ENCODE measurements at regions not wholly inside any gene's neighbourhood (a gene's known extent, or its start where the extent isn't known, plus 50 kb on each side); places are given as distances from the start of the nearest gene placed in this dataset.
"Not testable (repeated sequence)": the region's sequence is repeated elsewhere in the genome, so short reads cannot be mapped to it uniquely, and the experiment has no call there.

DNA sequence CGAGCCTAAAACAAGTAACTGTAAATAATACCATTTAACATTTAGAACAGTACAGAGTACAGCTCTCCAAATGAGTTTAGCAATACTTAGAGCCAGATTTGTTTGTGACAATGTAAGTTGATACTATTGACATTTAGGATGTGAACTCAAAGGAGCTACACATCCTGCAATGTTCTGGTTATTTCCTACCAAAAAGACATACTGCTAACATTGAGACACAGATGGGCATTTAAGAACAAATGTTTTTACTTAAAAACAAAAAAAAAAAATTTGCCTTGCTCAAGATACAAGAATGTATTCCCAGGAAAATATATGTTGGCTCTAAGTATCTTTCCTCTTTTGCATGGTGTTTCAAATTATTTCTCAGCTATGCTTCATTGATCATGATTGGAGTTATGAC, 1464.8 kb upstream of the PRMT6 start:
- no peak for DNase-seq (ENCODE audit: low spot score)

DNA sequence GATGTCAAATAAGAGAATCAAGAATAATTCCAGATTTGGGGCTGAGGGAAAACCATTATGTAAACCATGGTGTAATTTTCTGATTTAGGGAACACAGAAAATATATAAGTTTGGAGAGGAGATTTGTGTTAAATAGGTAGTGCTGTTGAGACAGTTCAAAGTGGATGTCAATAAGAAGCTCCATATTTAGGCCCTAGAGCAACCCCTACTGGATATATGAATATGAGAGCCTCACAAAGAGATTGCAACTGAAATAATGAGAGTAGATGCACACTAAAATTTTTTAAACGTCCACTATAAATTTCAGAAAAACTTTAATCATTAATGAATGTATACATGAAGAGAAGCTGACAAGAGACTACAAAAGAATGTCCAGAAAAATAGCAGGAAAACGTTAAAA, 1447.8 kb upstream of the PRMT6 start:
- no peak for DNase-seq (ENCODE audit: low spot score)

DNA sequence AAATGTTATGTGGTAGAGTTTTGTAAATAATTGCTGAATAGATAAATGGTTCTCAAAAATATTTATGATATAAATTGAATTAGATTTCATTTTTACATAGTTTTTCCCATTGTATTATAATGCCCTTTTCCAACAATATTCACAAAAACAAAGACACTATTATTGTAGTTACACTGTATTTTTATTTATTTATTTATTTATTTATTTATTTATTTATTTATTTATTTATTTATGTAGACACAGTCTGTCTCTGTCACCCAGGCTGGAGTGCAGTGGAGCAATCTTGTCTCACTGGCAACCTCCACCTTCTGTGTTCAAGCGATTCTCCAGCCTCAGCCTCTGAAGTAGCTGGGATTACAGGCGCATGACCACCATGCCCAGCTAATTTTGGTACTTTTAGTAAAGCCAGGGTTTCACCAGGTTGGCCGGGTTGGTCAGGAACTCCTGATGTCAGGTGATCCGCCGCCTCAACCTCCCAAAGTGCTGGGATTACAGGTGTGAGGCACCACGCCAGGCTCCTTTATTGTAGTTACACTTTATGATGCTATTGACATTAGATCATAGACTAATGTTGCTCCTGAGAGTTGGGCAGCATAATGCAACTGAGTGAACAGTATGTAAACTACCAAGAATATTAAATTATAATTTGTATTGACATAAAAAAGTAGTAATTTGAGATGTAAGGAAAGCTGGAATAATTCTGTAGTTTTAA, 1430.0 kb upstream of the PRMT6 start:
- DNase-seq (ENCODE audit: low spot score): no peak

DNA sequence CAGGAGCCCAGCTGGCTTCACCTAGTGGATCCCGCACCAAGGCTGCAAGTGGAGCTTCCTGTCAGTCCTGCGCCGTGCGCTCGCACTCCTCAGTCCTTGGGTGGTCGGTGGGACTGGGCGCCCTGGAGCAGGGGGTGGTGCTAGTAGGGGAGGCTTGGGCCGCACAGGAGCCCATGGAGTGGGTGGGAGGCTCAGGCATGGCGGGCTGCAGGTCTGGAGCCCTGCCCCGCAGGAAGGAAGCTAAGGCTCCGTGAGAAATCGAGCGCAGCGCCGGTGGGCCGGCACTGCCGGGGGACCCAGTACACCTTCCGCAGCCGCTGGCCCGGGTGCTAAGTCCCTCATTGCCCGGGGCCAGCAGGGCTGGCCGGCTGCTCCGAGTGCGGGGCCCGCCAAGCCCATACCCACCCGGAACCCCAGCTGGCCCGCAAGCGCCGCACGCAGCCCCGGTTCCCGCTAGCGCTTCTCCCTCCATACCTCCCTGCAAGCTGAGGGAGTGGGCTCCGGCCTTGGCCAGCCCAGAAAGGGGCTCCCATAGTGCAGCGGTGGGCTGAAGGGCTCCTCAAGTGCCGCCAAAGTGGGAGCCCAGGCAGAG, 1425.2 kb upstream of the PRMT6 start:
- not testable (repeated sequence) for DNase-seq (ENCODE audit: low spot score)

DNA sequence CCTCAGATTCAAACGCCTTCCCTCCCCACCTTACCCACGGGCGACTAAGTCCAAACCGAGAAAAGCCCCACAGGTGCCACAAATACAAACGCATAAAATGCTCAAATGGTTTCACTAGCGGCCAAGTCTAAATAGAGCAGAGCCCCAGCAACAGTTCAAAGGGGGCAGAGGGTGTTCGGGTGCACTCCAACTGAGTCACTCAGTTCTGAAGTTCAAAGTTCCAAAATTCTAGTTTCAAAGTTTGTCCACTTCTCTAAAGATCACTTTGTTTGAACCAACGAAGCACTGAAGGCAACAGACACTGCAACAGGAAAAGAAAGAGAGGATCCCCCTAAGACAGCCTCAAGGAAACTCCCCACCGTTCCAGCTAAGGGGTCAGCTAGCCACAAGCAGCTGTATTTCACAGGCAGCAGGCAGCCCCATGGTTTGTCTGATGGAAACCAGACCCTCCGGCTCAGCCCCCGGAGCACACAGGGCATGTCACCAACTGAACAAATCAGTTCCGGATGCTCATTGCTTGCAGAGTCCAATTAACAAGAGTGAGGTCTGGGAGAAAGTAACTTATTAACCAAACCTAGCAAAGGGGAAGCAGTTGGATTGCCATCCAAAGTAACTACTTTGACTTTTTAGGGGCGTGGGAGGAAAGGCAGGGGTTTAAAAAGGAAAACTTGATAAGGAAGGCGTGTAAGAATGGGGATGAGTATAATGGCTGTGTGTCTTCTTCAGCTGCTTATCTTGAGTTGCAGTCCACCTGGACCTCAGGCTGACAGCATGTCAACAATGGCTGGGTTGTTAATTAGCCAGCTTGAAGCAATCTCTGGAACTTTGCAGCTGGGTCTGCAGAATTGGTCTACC, 1423.9 kb upstream of the PRMT6 start:
- DNase-seq (ENCODE audit: low spot score): no peak

DNA sequence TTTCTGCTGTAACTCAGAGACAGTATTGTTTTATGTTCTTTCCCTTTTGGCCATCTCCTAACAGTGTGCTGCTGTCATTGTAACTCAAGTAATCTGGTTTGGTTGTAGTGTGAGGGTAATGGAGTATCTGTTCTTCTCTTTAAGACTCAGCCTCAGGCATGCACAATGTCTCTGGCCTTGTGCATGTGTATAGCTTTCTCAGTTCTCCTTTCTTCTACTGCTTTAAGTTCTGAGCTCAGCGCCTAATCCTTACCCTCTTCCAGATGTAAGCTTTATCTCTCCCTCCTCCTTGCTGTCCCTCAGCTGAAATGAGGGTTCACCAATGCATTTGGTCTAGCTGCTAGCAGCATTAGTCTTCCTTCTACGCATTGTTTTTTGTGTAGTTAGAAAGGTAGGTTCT, 1420.4 kb upstream of the PRMT6 start:
- DNase-seq (ENCODE audit: low spot score): no peak

DNA sequence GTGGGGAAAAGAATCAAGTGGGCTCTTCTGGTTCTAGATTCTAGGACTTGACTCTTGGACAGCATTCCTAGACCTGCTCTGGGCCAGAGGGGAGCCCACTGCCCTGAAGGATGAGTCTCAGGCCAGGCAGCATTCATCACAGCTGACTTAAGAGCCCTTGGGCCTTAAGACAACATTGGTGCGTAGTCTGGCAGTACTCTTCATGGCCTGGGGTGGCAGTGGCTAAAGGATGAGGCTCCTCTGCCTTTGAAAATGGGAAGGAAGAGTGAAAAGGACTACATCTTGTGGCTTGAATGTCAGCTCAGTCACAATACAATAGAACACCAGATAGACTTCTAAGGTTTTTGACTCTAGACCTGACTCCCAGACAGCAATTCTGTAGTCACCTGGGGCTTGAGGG, 1415.1 kb upstream of the PRMT6 start:
- DNase-seq (ENCODE audit: low spot score): no peak

DNA sequence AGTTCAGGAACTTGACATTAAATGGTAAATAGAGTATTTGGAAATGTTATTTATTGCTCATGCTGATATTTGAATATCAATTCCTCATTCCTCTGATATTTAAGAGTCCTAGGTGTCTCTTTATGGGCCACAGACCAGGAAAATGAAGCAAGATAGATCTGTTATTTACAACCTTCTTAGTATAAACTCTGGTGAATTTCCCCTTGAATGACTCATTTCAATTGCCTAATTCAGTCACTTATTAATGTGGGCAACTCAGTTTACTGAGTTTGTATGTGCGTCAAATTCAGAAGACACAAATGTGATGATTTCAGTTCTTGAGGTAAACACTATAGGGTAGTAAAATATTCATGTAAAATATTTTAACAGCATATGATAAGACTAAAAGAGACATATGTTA, 1404.4 kb upstream of the PRMT6 start:
- DNase-seq (ENCODE audit: low spot score): no peak

DNA sequence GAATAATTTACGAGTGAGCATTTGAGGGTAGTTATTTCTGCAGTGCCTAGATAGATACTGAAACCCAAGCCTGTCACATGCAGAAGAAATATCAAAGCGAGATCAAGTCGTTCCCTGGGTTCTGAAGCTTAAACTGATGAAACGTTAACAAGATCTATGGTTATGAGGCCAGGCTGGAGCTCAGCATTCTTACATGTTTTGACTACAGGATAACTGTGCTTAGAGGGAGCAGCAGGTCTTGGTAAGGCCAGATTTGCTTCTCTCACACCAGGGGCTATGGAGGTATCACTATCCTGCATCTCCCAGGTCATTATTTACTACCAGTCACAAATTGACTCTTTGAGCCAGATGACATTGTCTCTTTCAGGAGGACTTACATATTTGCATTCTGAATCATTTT, 1401.4 kb upstream of the PRMT6 start:
- no peak for DNase-seq (ENCODE audit: low spot score)

DNA sequence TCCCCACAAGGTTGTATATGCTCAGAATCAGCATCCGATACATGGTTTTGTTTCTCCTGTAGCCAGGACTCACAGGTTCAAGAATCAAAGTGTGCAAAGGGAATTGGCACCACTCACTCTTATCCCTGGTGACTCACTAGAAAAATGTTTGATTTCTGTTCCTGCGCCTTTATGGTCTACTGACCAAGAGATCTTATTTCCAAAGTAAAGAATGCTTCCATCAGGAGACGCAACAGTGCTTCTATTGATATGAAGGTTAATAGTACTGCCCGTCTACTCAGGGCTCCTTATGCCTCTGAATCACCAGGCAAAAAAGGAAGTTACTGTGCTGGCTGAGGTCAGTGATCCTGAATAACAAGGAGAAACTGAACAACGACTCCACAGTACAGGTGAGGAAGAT, 1392.0 kb upstream of the PRMT6 start:
- DNase-seq (ENCODE audit: low spot score): peak; percentile 23

DNA sequence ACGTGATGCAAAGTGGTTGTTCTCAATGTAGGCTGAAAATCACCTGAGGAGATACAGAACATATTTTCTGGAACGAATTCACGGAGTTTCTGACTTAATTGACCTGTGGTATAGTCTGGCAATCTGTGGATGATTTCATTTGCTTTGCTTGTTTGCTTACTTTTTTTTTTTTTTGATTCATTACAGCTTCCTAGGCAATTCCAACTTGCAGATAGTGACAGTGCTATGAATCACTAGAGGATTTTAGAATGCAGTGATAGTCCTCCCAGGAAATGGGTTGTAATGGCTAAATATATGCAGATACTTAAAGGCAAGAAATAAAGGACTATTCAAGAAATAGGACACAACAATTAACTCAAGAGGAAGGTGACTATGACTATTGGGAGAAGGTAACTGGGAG, 1378.1 kb upstream of the PRMT6 start:
- DNase-seq (ENCODE audit: low spot score): no peak

DNA sequence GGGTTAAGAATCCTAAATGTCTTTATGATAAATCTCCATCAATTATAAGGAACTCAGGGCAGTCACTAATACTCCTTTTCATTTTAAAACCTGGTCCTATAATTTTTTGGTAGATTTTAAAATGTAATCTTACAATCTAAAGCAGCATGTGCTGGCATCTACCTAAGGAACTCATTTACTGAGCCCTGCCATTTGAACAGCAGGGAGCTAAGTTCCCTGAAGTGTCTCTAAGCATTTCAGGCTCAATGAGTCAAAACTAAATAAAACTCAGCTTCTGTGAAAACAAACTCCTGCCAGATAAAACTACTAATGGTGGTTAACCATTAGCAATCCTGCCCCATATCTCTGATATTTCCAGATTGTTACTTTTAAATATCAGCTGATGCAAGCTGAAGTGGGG, 1371.8 kb upstream of the PRMT6 start:
- no peak for DNase-seq (ENCODE audit: low spot score)

DNA sequence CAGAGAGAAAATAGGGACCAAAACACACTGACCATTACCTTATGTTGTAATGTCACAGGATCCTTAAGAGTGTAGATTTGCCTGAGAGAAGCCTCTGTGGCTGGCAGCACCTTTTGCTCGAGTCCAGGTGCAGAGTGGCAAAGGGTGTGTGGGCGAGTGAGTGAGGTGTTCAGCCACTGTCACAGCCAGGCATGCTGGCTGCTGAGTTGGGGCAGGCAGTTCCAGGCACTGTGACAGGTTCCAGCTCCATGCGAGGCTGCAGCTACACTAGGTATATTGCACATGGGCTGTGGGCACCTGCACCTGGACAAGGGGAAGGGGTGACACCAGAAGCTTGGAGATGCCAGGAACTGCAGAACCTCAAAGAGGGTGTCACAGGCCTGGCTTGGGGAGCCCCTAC, 1370.4 kb upstream of the PRMT6 start:
- DNase-seq (ENCODE audit: low spot score): no peak

DNA sequence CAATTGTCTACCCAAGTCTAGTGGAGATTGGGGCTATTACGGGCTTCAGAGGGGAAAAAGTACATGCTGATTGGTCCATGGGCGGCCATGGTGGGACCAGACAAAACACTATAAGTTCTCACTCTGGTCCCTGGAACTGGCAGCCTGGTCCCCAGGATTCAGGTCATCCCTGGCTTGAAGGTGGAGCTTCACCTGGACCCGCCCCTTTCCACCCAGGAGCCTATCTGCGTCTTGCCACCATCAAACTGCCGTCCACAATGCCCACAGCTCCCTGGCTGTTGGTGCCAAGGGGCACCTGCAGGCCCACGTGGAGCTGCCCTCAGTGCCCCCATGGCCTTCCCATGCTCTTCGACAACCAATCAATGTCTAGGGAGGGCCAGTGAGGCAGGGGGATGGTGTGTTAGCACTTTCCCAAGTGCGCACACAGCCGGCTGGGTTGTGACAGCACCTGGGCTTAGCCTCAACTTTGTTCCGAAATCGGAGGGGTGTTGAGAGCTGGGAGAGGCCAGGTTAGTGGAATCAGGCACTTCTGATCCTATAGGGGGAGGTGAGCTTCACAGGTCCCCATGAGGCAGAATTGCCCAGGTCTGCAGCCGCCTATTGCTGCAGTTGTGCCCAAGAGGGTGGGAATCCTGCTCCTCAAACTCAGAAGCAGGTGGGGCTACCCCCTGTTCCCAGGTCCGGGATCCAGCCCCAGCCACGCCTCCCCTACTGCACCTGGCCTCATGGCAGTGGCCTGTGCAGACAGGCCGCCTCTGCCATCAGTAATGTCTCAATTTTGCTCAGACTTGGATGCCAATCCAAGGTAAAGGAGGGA, 1369.4 kb upstream of the PRMT6 start:
- DNase-seq (ENCODE audit: low spot score): no peak

DNA sequence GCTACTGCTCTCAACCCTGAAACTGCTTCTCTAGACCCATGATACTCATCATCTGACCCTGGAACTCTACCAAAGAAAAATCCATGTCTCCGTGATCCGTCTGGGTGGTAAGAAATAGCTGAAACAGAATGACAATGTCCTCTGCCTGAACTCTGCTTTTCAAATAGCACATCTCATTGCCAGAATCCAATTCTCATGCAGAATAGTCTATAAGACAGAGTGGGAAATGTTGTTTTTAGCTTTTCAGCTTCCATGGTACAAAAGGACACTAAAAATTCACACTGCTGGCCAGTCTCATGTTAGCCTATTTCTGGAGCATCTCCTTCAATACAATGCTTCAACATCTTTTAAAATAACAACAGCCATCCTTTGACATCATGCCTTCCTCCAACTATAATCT, 1355.8 kb upstream of the PRMT6 start:
- no peak for DNase-seq (ENCODE audit: low spot score)

DNA sequence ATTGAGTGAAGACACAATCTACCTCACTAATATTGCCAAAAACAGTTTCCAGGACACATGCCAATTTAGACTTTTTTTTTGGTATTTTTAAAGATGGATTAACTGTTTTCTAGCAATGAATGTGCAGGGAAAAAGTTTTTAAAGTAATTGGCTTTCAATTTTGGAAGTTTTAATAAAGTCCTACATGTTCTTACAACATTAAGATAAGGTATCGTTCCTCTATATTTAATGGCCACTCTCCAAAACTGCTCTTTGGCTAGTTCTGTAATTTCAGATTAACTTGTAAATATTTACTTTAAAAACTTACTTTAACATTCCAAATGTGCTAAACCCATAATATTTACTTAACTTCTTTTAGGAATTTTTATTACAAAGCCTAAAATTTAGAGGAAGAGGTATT, 1332.2 kb upstream of the PRMT6 start:
- no peak for DNase-seq (ENCODE audit: low spot score)

DNA sequence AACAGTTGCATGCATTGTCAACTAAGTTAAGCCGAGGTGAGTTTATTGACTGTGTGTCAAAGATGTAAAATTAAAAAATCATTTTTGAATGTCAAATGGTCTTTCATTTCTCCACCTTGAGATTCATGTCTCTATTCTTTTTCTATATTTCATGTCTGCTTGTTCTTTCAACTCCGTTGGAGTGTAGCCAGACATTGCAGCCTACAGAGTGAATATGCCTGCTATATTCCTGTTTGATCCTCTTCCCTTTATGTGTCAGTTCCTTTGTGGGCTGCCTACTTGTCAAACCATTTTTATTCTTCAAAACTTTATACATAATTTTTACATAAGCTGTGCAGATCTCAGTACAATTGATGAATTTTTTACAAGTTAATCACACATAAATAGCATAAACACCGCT, 1325.8 kb upstream of the PRMT6 start:
- no peak for DNase-seq (ENCODE audit: low spot score)

DNA sequence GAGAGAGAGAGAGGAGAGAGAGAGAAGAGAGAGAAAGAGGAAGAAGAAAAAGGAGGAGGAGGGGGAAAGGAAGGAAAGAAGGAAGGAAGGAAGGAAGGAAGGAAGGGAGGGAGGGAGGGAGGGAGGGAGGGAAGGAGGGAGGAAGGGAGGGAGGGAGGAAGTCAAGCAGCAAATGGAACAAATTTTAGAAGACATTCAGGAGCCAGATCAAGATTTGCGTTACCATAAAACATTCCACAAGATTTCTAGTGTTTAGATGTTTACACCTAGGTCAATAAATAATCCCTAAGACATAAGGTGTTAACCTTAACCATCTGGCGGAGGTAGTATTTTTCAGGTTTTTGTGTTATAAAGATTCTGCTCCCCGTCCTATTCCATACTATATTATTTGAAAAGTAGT, 1320.1 kb upstream of the PRMT6 start:
- DNase-seq (ENCODE audit: low spot score): no peak

DNA sequence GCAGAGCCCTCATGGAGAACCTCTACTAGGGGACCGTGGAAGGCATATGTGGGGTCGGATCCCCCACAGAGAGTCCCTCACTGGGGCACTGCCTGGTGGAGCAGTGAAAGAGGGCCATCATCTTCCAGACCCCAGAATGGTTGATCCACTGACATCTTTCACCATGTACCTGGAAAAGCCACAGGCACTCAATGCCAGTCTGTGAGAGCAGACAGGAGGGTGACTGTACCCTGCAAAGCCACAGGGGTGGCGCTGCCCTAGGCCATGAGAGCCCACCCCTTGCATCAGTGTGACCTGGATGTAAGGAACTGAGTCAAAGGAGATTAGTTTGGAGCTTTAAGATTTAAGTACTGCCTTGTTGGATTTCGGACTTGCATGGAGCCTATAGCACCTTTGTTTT, 1276.7 kb upstream of the PRMT6 start:
- no peak for DNase-seq (ENCODE audit: low spot score)

DNA sequence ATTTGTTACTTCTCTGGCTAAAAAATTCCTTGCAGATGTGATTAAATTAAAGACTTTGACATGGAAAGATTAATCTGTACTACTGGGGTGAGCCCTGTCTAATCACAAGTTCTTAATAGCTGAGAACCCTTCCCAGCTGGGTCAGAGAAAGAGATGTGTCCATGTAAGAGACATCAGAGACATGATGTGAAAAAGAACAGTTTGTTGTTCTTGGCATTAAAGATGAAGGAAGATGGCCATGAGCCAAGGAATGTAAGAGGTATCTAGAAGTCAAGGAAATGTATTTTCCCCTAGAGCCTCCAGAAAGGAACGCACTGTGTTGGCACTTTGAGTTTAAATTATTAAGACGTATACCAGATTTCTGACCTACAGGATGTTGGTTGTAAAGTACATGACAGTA, 1271.5 kb upstream of the PRMT6 start:
- DNase-seq (ENCODE audit: low spot score): no peak

DNA sequence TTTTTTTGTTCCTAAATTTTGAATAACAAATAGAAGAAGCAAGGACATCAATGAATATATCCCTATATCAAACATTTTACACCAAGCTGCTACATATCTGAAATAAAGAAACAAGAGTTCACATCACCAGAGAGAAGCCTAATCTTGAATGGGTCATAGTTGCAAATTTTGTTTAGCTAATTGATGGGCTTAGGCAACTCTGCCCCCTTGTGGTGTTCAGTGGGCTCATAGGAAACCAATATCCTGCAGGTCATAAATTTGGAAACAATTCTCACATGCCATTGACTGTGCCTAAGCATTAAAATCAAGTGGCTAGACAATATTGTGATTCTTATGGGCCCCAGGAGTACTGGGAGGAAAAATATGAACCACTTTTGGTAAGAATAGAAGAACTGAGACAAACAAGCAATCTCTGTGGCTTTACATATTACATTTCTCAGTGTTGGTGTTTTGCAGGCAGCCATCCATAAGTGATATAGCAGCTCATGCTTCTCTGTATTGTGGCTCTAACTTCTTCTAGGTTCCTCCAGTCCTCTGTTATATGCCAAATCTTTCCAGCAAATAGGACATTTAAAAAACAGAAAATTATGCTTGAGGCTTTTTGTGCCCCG, 1262.8 kb upstream of the PRMT6 start:
- DNase-seq (ENCODE audit: low spot score): peak; percentile 46

DNA sequence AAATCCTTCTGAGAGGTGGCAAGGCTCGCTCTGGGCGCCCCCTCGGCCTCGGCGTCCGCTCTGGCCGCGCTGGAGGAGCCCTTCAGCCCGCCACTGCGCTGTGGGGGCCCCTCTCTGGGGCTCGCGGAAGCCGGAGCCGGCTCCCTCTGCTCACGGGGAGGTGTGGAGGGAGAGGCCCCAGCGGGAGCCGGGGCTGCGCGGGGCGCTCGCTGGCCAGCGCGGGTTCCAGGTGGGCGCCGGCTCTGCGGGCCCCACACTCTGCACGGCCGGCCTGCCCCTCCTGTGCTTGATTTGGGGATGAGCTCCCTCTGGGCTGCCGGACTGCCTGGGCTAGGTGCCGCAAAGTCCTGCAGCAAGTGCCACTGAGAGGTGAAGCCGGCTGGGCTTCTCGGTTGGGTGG, 1260.7 kb upstream of the PRMT6 start:
- no peak for DNase-seq (ENCODE audit: low spot score)
